Adrenal gland (tissue), 9 donors: ENCODE measurements at regions not wholly inside any gene's neighbourhood (a gene's known extent, or its start where the extent isn't known, plus 50 kb on each side); places are given as distances from the start of the nearest gene placed in this dataset.

Experiments used
- DNase-seq, 7 donors: peaks; one replicate each; pipeline ENCODE4 v3.0.0-alpha.2; 2019 to 2020
- H3K27ac ChIP-seq, 5 donors: fragments of 200-600 bp; sonication (generic) in 4 of 5; 1 replicate in 3 of 5; 2 replicates in 2 of 5; pipeline versions ENCODE4 v1.5.1 to v1.8.0; 2016 to 2020; ENCODE audit warnings: mild to moderate bottlenecking in 1 of 5
- H3K27me3 ChIP-seq: fragments of 200-600 bp; 2 replicates; pipeline ENCODE4 v1.8.0; 2021
- H3K36me3 ChIP-seq, 2 donors: fragments of 200-600 bp; replicated peaks in 1 of 2; 1 replicate in 1 of 2; 2 replicates in 1 of 2; pipeline versions ENCODE4 v1.5.1 to v1.8.0; 2018 to 2022
- H3K4me1 ChIP-seq, 2 donors: fragments of 200-600 bp; replicated peaks in 1 of 2; 1 replicate in 1 of 2; 2 replicates in 1 of 2; pipeline versions ENCODE4 v1.5.1 to v1.8.0; 2018 to 2021
- H3K4me3 ChIP-seq, 4 donors: fragments of 200-600 bp; sonication (generic) in 3 of 4; one replicate each; pipeline ENCODE4 v1.5.1; 2016 to 2018
- H3K9me3 ChIP-seq, 3 donors: fragments of 200-600 bp; sonication (generic) in 1 of 3; replicated peaks in 1 of 3; 1 replicate in 2 of 3; 2 replicates in 1 of 3; pipeline versions ENCODE4 v1.5.1 to v1.8.0; 2016 to 2021
- CTCF ChIP-seq, 6 experiments: fragments of 450-650 bp in 4 of 6; fragments of 200-600 bp in 2 of 6; sonication (generic) in 1 of 6; IDR thresholded peaks; 1 replicate in 5 of 6; 2 replicates in 1 of 6; pipeline versions ENCODE4 v1.5.1 to v1.8.0; 2016 to 2021; ENCODE audit warnings: antibody characterized with exemption in 6 of 6, mild to moderate bottlenecking in 2 of 6, moderate library complexity in 1 of 6
- POLR2A ChIP-seq, 2 donors: fragments of 450-650 bp; IDR thresholded peaks; one replicate each; pipeline ENCODE4 v1.6.1; 2017; ENCODE audit warnings: antibody characterized with exemption in 2 of 2, mild to moderate bottlenecking in 2 of 2, moderate library complexity in 1 of 2
- WGBS, 4 donors: extraction: QIAGEN DNeasy Blood & Tissue Kit in 2 of 4; methylation state at CpG; one replicate each; pipeline versions ENCODE4 v1.1.5 to v1.1.7; 2013 to 2017; 5-methylcytosine and 5-hydroxymethylcytosine counted together
- intact Hi-C, 2 donors: fragments of 100-400 bp; cut with DNase I; formaldehyde crosslinking; loops; one replicate each; pipeline versions ENCODE4 v1.14.1 to v1.15.0; 2022 to 2023
- donor health status: healthy with polysubstance abuse.
- donor health status: Bipolar disorder and iron deficiency.
- donor health status: DM: yes; HTN: yes; CAD: no.
- donor health status: DM: no; HTN: no; CAD: no.
- donor health status: DM: no; HTN: no; CAD: no.

GRCh38 chr10:4567637-4568036, 258.4 kb upstream of the AKR1E2 start:
- Histone ChIP-seq H3K4me3 (no peak overlapping the region), H3K27ac (no peak overlapping the region), H3K9me3 (no peaks in the 10 kb centered on the region), H3K4me1 (no peaks in the 10 kb centered on the region), H3K36me3 (no peaks in the 10 kb centered on the region), H3K27me3 (no peaks in the 10 kb centered on the region)
- TF ChIP-seq CTCF (IDR thresholded peaks at IDR 0.05) (no peak), POLR2A (IDR thresholded peaks at IDR 0.05) (no peak)
- WGBS, 4 donors: 85 to 100% (median 89%) methylated on average over 1 of the region's 1 CpG
- intact Hi-C loops: no loop called here
- no peak for DNase-seq

DNA sequence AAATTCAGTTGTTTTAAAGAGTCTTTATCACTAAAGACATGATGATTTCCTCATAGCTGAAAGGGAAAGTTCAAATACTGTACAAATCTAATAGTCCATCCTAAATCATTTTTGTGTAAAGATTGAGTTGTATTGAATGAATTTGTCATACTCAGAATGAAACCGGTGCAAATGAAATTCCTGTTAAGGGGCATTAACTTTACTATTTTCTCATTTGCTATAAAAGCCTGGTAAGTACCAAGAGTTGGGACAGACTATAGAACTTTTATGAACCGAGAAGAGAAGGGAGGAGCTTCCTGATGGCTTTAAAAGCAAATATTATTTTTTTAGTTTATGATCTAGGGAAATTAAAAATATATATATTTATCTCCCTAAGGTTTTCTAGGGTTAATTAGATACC, 260.0 kb upstream of the AKR1E2 start:
- no peak for DNase-seq
- WGBS, 4 donors: 77 to 82% (median 78%) methylated on average over 2 of the region's 2 CpGs
- Histone ChIP-seq H3K27ac (no peak overlapping the region), H3K27me3 (no peaks in the 10 kb centered on the region), H3K9me3 (no peaks in the 10 kb centered on the region), H3K36me3 (no peaks in the 10 kb centered on the region), H3K4me1 (no peaks in the 10 kb centered on the region), H3K4me3 (no peak overlapping the region)
- TF ChIP-seq CTCF (IDR thresholded peaks at IDR 0.05): no peak
- no peak for TF ChIP-seq POLR2A (IDR thresholded peaks at IDR 0.05)
- intact Hi-C loops: no loop called here

GRCh38 chr10:4561296-4561695, 264.7 kb upstream of the AKR1E2 start:
- no peaks in the 10 kb centered on the region for H3K36me3 ChIP-seq
- 81 to 92% (median 89%) methylated on average over 5 of the region's 5 CpGs for WGBS, 4 donors
- H3K4me3 ChIP-seq: no peak overlapping the region
- no peaks in the 10 kb centered on the region for H3K9me3 ChIP-seq
- TF ChIP-seq CTCF (IDR thresholded peaks at IDR 0.05) (no peak), POLR2A (IDR thresholded peaks at IDR 0.05) (no peak)
- no peaks in the 10 kb centered on the region for H3K27me3 ChIP-seq
- intact Hi-C loops: no loop called here
- no peak overlapping the region for H3K27ac ChIP-seq
- H3K4me1 ChIP-seq: no peaks in the 10 kb centered on the region
- DNase-seq: no peak

GRCh38 chr10:4557469-4557868, 268.5 kb upstream of the AKR1E2 start:
- Histone ChIP-seq H3K27ac (no peak overlapping the region), H3K36me3 (no peaks in the 10 kb centered on the region), H3K4me1 (no peaks in the 10 kb centered on the region), H3K9me3 (no peaks in the 10 kb centered on the region), H3K4me3 (no peak overlapping the region), H3K27me3 (no peaks in the 10 kb centered on the region)
- TF ChIP-seq CTCF (IDR thresholded peaks at IDR 0.05) (no peak), POLR2A (IDR thresholded peaks at IDR 0.05) (no peak)
- intact Hi-C loops: no loop called here
- DNase-seq: no peak
- WGBS, 4 donors: 93 to 95% (median 94%) methylated on average over 8 to 13 of the region's 13 CpGs
